A673 (cell line): ENCODE measurements at regions not wholly inside any gene's neighbourhood (a gene's known extent, or its start where the extent isn't known, plus 50 kb on each side); places are given as distances from the start of the nearest gene placed in this dataset.

Experiments
- CTCF ChIP-seq: fragments of 300-800, 200-600 bp; sonication (generic); conservative IDR thresholded peaks from 2 replicates; pipeline ENCODE4 v1.5.1; 2017; ENCODE audit warnings: low read depth, mild to moderate bottlenecking, antibody characterized with exemption, low read length, moderate library complexity, mixed read lengths
- EZH2 ChIP-seq: fragments of 200-600 bp; sonication (generic); IDR thresholded peaks from 2 replicates; pipeline ENCODE4 v1.6.1; 2017; ENCODE audit warnings: borderline replicate concordance, low read depth, mild to moderate bottlenecking, mixed read lengths, antibody characterized with exemption, low read length; ENCODE audit not compliant: poor library complexity, severe bottlenecking

DNA sequence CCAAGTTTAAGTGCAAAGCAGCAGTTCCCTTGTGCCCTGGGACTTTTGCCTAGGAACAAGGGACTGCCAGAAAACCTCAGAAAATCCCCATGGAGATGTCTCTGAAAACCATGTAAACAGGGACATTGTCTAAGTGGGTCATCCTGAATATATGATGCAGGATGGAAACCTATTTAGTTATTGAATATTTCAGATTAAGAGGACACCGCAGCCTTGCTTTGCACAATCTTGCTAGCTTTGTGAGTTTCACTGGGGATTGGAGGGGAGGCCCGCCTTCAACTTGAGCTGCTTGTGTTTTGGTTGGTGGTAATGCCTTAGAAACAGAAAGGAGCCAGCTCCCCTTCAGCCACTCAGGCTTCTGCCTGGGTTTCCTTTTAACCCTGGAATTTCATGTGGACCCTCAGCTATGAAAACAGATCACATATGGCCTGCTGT, 112.8 kb downstream of the C9orf152 start:
- TF ChIP-seq CTCF (no peak), EZH2 (no peak)
